HG02884 (cell line): ENCODE measurements at regions not wholly inside any gene's neighbourhood (a gene's known extent, or its start where the extent isn't known, plus 50 kb on each side); places are given as distances from the start of the nearest gene placed in this dataset.

Experiments used
- ATAC-seq: cut with Tn5 transposase; IDR thresholded peaks from one replicate; pipeline ENCODE4 v1.9.1; 2021; ENCODE audit warnings: mild to moderate bottlenecking, moderate library complexity; ENCODE audit not compliant: unreplicated experiment

DNA sequence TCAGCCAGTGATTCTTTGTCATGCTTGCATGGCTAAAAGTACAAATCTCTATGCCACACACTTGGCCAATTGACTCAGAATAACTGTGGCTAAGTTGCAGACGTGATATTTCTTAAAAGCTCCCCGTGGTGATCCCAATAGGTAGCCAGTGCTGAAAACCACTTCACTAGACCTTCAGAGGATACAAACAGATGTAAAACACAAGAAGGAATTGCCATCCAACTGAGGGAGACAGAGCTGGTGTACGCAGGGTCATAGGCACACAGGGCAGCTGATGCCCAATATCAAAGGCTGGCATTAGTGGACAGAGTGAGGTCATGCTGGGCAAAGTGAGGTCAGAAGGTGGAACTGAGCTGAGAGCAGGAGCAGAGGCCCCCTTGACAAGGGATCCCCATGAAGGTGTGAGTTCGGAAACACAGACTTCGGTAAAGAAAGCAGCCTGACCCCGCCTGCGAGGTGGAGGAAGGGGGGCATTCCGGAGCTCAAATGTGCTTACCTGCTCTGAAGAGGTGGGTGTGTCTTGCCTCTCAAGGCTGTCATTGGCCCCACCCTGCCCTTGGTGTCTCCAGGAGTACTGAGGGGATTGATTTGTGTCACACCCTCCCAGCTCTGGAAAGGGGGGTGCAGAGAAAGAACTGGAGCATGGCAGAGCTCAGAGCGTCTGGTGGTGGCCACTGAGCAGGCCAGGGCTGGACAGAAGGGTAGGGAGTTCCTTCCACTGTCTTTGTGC, 344.9 kb upstream of the B3GAT1 start:
- no peak for ATAC-seq

DNA sequence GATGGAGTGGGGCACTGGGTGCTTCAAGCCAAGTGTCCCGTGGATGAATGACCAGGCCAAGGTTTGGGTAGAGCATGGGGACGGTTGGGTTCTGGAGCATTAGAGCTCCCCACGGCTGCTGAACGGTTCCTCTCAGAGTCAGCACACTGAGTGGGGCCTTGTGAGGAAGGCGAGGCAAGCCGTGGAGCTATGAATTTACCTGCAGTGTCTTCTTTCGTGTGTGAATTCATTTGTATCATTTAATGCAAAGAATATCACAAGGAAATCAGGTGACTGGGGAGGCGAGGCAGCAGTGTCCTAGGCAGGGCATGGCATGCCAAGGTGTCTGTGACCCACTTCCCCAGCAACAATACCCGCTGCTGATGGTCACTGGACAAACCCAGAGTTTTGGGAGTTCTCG, 343.5 kb upstream of the B3GAT1 start:
- ATAC-seq = no peak

- ATAC-seq = no peak
These were observed 342.6 kb upstream of the B3GAT1 start for GRCh38 chr11:134754521-134755198.

- no peak for ATAC-seq
These were observed 341.9 kb upstream of the B3GAT1 start for GRCh38 chr11:134753771-134754520.

GRCh38 chr11:134752964-134753770, 341.1 kb upstream of the B3GAT1 start:
- no peak for ATAC-seq

DNA sequence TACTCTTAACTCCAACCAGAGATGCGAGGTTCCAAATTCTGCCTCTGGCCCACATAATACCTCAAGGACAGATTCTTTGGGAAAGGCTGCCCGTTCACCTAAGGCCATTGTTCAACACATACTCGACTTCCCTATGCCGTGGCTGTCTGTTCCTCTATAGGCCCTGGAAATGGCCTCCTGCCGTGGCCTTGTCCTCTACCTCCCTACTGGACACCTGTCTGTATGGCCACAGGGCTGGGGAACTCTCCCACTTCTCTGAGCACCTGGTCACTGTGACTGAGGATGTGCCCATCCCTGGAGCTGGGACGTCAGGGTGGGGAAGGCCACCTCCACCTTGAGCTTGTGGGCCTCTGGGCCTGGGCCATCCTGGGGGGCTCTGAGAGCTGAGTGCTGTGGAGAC, 340.5 kb upstream of the B3GAT1 start:
- no peak for ATAC-seq

DNA sequence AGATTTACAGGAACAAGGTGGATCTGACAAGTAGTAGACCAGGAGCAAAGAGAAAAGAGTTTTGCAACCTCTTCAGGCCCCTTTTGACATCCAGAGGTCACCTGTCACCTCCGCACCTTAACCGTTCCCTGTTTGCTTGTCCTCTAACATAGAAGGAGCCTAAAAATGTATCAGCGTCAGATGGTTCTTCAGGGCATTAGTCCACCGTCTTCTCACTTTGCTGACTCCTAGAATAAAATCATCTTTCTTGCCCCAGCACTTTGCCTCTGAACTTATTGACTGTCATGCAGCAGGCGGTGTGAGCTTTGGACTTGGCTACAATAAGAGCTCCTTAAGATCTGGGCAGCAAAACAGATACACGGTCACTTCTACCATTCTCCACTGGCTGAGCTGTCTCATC, 339.7 kb upstream of the B3GAT1 start:
- no peak for ATAC-seq

- ATAC-seq = no peak
These were observed 339.1 kb upstream of the B3GAT1 start for GRCh38 chr11:134751031-134751585.

DNA sequence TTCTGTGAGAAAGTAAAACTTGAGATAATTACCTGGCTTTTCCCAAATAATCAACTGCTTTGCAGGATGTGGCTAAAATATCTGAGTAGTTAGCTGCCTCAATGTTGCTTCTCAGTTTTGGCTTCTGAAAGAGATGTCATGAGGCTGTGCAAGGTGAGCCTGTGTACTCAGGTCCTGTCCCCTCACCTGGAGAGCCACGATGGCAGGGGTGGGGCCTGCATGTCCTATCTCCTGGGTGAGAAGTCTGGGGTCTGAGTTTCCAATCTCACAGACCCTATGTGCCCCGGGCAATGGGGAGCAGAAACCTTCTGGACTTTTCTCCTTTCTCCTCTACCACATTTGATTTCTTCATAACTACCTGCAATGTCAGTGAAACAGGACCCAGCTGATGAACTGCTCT, 338.6 kb upstream of the B3GAT1 start:
- ATAC-seq = no peak

- ATAC-seq = no peak
These were observed 337.2 kb upstream of the B3GAT1 start for GRCh38 chr11:134749040-134749839.

GRCh38 chr11:134746609-134747008, 334.6 kb upstream of the B3GAT1 start:
- ATAC-seq = no peak

DNA sequence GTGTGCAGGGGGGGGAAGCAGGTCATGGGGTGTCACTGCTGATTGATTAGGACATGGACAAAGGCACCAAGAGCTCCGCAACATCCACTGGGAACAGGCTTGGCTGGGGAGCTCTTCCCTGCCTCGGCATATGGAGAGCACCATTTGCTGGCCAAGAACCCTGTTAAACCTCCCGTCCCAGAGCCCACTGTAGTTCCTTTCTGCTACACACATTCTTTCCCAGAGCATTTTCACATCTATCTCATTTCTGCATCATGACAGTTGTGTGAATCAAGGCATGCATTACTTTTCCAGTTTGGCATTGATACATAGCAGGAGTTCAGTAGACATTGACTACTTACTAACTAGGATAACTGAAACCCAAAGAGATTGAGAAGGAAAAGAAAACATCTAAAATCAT, 333.4 kb upstream of the B3GAT1 start:
- ATAC-seq = no peak

DNA sequence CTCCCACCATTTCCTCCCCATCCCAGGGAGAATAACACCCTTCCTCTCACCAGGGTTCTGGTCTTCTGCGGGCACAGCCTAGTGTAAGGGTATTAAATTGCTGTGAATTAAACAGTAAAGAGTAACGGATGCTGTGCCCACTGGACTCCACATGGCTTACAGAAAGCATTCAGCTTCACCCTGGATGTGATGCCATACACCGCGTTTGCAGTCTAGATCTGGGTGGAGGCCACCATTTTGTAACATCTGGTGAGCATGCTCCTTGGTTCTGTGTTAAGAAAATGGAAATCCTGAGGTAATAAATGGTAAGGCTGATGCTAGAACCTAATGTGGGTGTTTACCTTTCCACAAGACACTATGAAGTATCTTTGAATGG, 331.8 kb upstream of the B3GAT1 start:
- no peak for ATAC-seq

DNA sequence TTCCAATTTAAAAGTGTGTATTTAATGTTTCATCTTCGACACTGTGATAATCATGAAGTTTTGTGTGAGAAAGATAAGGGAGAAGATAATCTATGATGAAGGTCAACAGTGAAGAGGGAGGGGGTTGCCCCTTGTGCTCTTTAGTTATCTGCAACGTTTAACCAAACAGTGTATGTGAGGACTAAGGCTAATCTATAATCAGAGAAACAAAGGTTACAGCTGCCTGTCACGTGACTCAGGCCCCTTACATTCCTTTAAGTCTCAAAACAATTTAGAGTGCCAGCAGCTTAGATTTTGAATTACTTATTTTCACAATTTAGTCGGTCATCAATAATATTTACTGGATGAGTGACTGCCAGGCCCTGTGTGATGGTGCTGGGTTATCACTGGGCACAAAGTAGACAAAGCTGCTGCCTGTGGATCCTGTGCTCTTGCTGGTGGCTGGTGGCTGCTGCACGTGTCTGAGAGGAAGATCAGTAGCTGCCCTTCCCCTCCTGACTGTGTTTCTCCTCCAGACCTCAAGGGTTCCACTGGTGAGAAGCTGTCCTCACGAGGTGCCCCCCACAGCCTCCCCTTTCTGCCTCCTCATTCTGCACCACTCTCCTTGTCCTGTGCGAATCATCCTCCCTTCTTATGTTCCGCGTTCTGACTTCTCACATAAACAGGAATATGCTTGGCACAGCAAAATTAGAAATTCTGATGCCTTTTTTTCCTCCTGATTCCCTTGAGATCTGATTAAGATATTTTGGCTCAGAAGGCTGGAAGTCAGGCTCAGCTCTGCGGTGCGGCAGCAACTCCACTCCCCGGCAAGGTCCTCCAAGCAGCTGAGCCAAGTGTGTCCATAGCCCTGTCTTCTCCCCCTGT, 331.1 kb upstream of the B3GAT1 start:
- ATAC-seq = no peak

- no peak for ATAC-seq
These were observed 330.2 kb upstream of the B3GAT1 start for GRCh38 chr11:134742224-134742612.

GRCh38 chr11:134741453-134742223, 329.6 kb upstream of the B3GAT1 start:
- no peak for ATAC-seq

DNA sequence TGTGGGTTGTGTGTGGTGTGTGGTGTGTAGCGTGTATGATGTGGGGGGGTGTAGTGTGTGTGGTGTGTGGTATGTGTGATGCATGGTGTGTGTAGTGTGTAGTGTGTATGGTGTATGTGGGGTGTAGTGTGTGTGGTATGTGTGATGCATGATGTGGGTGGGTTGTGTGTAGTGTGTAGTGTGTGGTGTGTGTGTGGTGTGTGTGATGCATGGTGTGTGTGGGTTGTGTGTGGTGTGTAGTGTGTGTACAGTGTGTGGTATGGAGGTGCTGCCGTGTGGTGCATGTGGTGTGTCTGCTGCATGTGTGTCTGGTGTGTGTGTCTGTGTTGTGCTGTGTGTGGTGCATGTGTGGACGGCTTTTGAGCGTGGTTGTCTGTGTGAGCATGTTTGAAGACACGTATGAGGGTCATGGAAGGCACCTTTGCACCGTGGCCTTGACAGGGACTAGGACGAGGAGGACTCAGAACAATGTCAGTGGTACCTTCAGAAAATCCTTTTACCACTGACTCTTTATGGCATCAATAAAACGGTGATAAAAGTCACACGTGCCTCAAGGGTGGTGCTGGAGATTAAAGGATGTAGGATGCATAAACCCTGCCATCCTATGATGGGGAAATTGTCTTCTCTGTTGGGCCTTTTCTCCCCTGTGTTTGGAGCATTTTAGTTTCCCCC, 328.7 kb upstream of the B3GAT1 start:
- ATAC-seq = no peak

DNA sequence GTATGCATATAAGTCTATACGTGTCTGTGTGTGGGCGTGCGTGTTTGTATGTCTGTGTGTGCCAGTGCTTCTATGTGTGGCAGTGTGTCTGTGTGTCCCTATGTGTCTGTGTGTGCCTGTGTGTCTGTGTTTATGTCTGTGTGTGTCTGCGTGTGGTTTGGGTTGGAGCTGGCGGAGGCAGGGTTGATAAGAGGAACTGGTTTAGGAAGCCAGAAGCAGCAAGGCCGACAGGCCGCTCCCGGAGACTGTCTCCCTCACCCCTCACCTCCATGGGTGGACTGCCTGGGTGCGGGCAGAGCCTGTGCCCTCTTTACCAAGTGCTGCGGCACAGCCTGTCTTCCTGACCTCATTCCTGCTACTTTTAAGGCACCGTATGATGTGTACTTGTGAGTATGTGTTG, 327.1 kb upstream of the B3GAT1 start:
- ATAC-seq = no peak
